ENCODE measurements at regions not wholly inside any gene's neighbourhood (a gene's known extent, or its start where the extent isn't known, plus 50 kb on each side); places are given as distances from the start of the nearest gene placed in this dataset.
"Not testable (repeated sequence)": the region's sequence is repeated elsewhere in the genome, so short reads cannot be mapped to it uniquely, and the experiment has no call there.

DNA sequence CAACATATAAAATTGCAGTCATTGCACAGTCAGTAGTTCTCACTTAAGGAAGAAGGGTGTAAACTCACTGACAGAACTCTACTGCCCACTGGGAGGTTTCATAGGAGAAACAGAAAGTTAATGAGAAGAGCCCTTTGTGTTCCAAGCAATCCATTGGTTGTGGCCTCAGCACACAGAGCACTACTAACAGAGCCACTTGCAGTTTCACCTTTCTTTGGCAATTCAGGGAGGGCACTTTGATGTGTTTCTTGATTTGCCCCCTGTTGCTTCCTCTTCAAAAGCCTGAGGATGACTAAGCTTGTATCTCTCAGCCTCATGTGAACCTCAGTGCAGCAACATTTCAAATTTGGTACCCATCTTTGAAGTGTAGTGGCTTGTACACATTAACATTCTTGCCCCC lies 409.4 kb downstream of the DMRTA1 start:
- DNase-seq, result no peak

DNA sequence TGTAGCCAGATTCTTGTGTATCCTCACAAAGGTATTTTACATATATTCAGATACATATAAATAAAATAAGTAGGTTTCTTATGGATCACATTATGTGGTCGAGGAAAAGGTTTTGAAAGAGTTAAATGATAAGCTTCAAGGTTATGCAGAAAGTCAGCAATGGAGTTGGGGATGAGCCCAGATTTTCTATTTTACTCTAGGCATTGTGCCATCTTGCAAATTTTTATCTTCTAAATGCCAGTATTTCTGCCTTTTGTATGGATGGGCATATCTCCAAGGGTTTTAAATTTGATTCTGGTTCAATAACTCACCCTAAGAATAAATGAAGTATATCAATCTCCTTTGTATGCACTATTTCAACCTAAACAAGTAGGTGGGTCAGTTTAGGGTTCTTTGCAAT lies 410.7 kb downstream of the DMRTA1 start:
- no peak for DNase-seq

DNA sequence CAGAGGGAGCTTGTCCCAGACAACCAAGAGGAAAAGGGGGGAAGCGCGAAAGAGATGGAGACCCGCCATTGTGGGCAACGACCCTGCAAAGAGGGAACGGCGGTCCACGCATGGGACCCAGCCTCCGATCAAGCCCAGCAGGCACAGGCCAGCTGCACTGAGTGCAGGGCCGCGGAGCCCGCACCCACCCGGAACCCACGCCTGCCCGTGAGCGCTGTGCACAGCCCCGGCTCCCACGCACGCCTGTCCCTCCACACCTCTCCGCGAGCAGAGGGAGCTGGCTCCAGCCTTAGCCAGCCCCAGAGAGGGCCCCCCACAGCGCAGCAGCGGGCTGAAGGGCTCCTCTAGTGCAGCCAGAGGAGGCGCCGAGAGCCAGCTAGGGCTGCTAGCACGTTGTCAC lies 416.5 kb downstream of the DMRTA1 start:
- no peak for DNase-seq

DNA sequence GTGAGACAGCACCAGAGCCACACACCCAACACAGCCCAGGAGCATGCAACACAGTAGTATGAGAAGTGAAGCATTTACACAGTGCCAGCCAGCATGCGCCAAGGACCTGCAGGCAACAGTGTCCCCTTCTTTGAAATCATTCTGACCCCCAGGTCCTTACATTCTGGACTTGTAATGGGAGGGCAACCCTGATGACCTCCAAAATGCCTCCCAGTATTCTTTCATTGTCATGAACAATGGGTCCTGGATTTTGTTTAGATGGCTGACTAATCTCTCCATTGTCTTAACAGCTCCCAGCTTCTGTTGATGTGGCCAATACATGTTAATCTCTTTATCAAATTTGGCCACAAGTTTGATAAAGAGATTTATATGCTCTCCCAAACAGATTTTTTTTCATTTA lies 417.1 kb downstream of the DMRTA1 start:
- DNase-seq, result no peak

DNA sequence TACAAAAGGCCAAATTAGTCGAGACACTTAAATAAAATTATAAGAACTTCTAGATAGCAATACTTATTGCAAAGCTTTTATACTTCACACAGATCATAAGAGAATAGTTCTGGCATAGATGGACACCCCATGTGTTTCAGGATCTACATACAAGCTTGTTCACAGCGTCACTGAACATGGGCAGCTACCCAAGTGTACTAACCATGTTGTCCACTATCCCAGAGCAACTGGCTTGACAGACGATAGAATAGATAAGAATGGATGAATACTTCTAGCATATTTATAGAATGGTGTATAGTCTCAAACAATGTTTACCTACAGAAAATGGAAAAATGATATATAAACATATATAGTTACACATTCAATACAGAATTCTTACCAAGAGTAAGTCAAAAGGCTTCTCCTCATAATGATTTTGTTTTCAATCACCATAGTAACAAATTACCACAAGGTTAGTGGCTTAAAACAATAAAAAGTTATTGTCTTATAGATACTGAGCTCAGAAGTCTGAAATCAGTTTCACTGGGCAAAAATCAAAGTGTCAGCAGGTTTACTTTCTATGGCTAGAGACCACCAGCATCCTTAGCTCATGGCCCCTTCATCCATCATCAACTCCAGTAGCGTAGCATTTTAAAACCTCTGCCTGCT lies 446.7 kb downstream of the DMRTA1 start:
- no peak for DNase-seq

DNA sequence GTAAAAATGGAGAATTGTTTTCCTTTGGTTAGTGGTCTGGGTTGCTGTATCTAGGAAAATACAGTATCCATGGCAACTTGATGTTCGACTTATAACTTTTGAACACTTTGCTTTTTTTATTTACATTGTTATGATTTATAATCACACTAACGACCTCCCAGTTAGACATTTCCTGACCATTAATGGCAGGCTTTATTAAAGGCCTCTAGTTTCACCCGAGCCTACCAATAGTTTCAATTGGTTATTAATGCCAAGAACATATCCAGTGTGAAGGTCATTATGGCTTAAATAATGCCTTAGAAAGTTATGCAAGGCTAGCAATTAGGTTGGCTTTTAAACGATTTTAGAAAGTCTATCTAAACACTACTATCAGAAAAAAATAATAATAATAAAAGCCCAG lies 452.0 kb downstream of the DMRTA1 start:
- DNase-seq, result no peak

DNA sequence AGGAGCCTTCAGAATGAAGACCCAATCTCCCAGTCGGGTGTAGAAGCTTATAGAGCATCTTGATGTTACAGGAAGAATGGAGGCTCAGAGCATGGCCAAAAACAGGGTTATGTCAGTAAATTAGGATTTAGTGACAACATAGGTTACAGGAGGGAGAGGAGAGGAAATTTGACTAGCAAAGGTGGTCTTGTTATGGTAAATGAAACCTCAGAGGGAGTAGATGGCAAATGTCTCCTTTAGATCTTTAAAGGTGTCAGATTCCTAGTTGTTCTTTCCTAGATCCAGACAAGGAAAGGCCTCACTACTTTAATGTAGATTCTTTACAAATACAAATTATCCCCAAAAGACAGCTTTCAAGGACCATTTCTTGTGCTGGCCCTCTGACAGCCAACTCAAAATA lies 465.0 kb downstream of the DMRTA1 start:
- DNase-seq, result no peak

DNA sequence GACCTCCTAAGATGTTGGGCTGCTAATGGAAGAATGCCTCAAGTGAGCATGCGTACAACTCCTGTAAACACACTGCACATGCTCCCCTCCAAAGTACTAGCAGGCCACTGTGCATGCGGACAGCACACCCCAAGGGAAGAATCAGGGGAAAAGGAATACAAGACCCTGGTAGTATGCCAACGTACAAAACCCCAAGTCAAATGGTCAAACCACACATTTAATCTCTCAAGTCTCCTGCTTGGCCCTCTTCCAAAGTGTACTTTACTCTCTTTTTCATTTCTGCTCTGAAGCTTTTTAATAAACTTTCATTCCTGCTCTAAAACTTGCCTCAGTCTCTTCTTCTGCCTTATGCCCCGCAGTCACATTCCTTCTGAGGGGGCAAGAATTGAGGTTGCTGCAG lies 466.4 kb downstream of the DMRTA1 start:
- no peak for DNase-seq

DNA sequence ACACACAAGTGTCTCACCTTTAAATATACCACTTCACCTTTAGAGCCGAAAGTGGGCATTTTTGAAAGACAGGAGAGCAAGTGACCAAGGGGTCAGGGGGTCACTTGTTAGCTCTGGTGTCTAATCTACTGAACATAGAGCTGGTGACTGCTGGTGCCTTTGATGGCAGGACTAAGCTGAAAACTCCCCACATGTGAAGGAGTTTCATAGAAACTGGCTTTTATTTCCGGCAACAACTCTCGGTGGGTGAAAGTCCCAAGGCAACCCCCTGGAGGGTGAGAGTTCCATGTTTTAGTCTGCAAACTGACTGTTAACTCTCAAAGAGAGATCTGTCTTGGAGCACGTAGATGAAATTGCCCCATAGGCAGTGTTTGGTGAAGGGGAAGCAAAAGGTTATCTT lies 466.9 kb downstream of the DMRTA1 start:
- DNase-seq, result no peak

DNA sequence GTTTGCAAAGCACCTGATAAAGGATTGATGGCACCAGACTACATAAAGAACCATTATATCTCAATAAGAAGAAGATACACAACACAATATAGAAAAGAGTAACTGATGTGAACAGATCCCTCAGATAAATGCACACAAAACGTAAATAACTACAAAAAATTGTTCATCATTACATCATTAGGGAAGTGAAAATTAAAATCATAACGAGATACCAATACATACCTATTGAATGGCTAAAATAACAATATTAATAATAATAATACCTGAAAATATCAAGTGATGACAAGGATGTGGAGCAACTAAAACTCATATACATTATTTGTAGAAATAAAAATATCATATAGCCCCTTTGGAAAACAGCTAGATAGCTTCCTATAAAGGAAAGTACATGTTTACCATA lies 469.5 kb downstream of the DMRTA1 start:
- DNase-seq, result no peak

DNA sequence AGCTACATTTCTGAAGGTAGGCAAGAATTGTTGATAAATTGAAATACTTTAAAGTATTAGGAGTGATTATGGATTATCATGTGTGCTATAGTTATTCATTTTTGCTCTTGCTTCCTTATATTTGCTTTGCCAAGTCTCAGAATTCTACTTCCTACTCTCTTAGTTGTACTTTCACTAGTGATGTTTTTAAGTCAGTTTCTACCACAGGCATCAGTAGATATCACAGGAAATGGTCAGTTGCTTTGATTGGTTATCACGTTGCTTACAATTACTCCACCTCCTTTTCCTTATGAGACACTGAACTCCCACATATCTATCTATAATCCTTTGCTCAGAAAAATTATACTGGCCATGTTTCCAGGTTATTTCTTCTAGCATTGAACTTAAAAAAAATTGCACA lies 472.8 kb downstream of the DMRTA1 start:
- DNase-seq, result no peak

DNA sequence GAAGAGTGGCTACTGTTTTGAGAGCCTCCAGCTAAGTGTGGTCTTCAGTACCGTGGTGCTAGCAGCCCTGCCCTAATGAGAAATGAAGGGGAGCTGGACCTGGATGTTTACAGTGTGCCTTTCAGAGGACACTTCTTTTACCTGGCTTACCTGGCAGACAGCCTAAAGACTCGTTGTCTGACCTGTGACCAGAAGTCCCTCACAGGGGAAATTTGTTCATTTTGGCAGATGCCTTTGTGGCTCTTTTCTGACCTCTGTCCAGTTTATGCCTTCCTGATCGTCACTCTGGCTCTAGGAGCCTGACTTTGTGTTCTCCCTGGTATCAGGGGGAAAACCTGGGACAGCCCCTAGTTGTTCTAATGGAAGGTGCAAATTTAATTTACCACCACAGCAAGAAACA lies 475.1 kb downstream of the DMRTA1 start:
- DNase-seq, result no peak

DNA sequence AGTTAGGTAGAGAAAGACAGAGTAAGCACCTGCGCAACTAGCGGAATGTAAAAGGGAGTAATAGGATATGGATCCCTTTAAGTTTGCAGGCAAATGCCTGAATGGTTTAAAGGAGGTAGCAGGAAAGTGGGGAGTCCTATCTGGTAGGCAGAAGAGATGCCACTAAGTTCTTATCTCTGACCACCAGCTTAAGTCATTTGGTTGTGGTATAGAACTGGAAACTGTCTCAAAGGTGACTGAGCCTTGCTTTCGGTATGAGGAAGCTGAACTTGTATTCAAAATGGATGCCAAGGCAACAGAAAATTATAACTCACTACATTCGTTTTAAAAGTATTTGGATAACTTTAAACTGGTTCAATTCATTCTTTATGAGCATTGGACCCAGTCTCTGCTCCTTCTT lies 475.6 kb downstream of the DMRTA1 start:
- DNase-seq, result no peak

DNA sequence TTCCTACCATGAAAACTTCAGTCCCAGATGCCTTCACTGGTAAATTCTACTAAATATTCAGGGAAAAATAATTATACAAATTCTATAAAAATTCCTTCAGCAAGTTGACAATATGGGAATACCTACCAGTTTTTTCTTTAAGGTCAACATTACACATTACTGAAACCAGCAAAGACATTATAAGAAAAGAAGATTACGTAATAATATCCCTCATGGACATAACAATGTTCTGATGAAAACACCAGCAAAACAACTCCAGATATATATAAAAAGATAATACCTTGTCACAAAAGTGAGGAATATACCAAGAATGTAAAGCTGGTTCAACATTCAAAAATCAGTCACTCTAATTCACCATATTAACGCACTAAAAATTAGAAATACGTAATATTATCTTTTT lies 507.9 kb downstream of the DMRTA1 start:
- DNase-seq, result no peak

DNA sequence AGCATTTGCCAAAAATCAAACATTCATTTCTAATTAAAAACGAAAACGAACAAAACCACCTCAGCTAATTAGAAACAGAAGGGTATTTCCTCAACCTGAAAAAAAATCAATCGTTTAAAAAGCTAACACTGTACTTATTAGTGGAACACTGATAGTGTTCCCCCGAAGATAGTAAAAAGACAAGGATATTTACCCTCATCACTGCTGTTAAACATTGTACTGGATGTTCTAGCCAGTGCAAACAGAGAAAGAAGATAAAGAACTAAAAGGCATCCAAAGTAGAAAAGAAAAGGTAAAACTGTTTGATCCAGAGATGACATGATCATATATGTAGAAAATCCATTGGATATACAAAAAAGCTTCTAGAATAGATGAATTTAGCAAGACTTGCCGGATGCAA lies 508.3 kb downstream of the DMRTA1 start:
- no peak for DNase-seq

DNA sequence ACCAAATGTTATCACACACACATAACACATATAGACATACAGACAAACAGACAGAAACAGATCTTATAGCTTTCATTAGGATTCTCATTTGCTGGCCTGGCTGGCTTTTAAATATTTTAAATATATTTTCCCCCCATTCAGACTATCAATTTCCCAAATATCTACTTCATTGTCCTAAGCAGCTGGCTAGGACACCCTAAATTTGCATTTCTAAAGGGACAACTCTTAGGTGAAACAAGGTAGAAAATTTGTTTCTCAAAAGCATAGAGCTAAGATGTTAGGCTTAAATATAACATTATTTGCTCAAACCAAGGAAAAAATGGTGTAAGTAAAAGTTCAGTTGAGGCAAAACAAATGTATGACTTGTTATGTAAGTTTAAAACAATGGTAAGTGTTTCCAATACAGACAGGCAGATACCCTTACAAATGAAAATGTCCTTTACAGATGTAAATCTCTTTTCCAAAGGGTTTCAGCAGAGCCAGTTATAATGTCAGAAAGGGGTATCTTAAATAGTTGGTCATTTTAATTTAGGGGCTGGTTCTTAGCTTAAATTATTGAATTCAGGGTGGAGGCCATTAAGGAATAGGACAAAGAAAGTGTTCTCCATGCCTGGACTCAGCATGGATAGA lies 522.8 kb downstream of the DMRTA1 start:
- DNase-seq, result no peak

DNA sequence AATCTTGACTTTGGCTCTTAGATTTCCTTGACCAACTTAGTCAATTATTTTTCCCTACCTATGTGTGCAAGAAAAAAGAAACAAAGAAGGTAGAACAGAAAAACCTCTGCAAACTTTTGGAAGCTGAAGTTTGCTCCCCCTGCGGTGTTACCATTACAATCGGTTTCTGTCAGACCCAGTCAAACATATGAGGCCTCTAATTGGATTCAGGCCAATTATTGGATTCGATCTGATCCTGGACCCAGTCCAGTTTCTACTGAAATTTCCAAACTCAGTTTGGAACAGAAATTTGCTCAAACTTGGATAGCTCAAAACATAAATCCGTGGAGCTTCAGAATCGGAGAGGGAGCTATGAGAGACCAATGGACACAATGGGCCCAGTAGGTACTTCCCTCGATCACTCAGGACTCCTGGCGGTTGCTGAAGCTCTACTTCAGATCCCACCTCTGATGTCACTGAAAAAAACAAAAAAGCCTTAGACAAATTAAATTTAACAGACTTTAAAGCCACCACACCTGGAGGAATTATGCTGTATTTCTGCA lies 523.9 kb downstream of the DMRTA1 start:
- no peak for DNase-seq

DNA sequence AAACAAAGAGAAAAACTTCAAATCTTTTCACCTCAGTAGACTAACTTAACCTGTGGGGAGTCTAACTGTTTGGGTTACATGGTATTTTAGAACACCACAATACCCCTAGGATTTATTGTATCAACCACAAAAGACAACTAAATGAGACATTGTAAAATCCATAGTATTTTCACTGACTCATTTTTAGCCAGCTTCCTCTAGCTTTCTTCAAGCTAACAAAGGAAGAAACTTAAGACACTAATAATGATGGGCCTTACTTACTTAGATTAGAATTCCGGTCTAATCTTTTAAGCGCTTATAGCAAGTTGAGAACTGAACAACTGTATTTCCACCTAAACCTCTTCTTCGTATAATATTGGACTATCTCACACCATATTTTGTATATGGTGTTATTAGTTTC lies 529.3 kb downstream of the DMRTA1 start:
- DNase-seq, result no peak

DNA sequence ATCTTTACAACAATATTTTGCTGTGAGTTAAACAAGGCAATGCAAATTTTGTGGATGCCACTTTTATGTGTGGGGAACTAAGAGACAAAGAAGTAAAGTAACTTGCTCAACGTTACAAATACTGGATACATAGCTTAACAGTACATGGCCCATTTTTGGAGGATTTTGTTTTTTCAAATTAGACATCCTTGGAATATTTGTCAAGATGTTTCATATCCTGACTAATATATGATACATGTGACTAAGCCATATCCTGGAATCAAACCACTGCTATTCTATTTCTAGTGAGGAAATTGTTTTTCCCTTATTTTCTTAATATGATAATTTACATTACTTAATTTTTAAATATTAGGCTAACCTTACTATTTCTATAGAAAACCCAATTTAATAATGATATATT lies 529.8 kb downstream of the DMRTA1 start:
- no peak for DNase-seq

DNA sequence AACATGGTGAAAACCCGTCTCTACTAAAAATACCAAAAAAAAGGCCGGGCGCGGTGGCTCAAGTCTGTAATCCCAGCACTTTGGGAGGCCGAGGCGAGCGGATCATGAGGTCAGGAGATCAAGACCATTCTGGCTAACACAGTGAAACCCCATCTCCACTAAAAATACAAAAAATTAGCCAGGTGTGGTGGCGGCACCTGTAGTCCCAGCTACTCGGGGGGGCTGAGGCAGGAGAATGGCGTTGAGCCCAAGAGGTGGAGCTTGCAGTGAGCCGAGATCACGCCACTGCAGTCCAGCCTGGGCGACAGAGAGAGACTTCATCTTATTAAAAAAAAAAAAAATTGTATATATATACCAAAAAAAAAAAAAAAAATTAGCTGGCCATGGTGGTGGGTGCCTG lies 533.8 kb downstream of the DMRTA1 start:
- not testable (repeated sequence) for DNase-seq

DNA sequence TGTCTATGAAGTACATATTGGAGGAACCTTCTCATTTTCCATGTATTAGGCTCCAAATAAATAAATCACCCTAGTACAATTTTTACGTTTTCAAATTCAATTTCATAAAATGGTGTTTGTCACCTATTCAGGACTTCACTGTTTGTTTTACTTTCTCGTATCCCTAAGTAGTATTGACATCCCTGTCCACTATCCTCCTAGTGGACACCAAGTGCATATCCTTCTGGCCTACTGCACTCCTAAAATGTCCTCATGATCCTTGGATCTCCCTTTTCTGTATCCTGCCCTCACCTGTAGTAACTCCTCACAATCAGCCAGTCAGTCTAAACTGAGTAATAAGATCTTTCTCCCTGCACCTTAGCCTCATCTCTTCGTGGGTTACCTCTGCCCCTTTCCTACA lies 539.9 kb downstream of the DMRTA1 start:
- no peak for DNase-seq

DNA sequence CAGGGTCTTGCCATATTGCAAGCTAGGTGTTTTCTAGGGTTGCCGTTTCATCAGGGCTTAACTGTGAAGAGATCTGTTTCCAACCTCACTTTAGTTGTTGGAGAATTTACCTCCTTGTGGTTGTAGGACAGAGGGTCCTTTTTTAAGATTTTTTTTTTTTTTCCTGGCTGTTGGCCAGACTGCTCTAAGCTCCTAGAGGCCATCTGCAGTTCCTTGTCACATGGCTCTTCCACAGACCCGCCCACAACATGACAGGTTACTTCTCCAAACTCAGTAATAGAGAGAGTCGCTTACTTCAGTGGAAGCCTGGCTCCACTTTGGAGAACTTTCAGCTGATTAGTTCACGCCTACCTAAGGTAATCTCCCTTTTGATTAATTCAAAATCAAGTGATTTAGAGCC lies 543.7 kb downstream of the DMRTA1 start:
- DNase-seq, result no peak

DNA sequence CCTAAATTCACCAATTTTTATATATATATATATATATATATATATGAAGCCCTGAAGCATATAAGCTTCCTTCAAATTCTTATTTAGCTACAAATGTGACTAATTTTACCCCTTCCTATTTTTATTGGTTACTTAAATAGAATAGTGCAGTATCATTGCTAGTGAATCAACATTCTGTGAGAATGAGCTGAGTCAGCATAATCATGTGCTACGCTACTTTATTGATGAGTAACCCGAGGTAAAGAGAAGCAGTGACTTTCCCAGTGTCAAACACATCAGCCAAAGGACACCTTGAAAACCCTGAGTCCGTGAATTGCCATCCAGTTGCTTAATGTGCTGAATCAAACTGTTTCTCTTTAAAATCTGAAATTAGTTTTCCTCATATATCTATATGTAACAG lies 546.2 kb downstream of the DMRTA1 start:
- DNase-seq, result no peak

DNA sequence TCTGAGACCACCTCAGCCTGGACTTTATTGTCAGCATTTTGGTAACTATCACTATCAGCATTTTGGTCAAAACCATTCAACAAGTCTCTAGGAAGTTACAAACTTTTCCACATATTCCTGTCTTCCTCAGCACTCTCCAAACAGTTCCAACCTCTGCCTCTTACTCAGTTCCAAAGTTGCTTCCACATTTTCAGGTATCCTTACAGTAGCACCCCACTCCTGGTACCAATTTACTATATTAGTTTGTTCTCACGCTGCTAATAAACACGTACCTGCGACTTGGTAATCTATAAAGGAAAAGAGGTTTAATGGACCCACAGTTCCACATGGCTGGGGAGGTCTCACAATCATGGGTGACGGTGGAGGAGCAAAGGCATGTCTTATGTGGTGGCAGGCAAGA lies 551.3 kb downstream of the DMRTA1 start:
- DNase-seq, result no peak

DNA sequence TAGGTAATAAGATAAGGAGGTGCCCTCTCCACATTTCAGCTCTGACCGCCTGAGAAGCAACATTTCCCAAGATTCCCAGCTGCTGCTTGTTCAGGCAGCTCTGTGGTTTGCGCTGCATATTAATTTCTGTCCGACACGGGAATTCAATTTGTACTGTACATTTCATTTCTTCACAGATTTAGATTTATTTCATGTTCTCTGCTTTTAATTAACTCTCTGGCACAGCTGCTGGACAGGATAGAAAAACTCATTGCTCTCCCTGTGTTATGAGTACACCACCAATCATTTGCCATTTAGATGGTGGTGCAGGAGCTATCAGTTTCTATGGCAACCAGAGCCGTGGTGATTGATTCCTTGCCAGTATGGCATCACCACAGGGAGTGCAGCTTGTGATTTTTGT lies 558.5 kb downstream of the DMRTA1 start:
- no peak for DNase-seq

All from SHP77 (cell line).